GM19468 (cell line): ENCODE measurements at regions not wholly inside any gene's neighbourhood (a gene's known extent, or its start where the extent isn't known, plus 50 kb on each side); places are given as distances from the start of the nearest gene placed in this dataset.
"Not testable (repeated sequence)": the region's sequence is repeated elsewhere in the genome, so short reads cannot be mapped to it uniquely, and the experiment has no call there.

Experiments used
- ATAC-seq: cut with Tn5 transposase; IDR thresholded peaks from one replicate; pipeline ENCODE4 v1.9.1; 2021; ENCODE audit warnings: mild to moderate bottlenecking, moderate library complexity, moderate number of reproducible peaks; ENCODE audit not compliant: unreplicated experiment; ENCODE audit errors: extremely low read depth

- ATAC-seq, result no peak
Measured at GRCh38 chr12:58299371-58299770, 358.0 kb downstream of the ATP23 start.

GRCh38 chr12:58301038-58301729 is 359.8 kb downstream of the ATP23 start:
- no peak for ATAC-seq

- no peak for ATAC-seq
Measured at GRCh38 chr12:58301730-58302122, 360.4 kb downstream of the ATP23 start.

- ATAC-seq, result no peak
Measured at GRCh38 chr12:58302487-58303011, 361.2 kb downstream of the ATP23 start.

- ATAC-seq, result no peak
Measured at GRCh38 chr12:58306266-58307000, 365.1 kb downstream of the ATP23 start.

- ATAC-seq, result no peak
Measured at GRCh38 chr12:58309806-58310205, 368.4 kb downstream of the ATP23 start.

GRCh38 chr12:58310368-58310767 is 369.0 kb downstream of the ATP23 start:
- ATAC-seq, result no peak

- peak; percentile 42 for ATAC-seq
Measured at GRCh38 chr12:58310809-58311622, 369.6 kb downstream of the ATP23 start.

GRCh38 chr12:58313091-58313855 is 371.9 kb downstream of the ATP23 start:
- no peak for ATAC-seq

GRCh38 chr12:58314610-58315009 is 373.2 kb downstream of the ATP23 start:
- no peak for ATAC-seq

GRCh38 chr12:58316926-58317325 is 375.6 kb downstream of the ATP23 start:
- ATAC-seq, result no peak

GRCh38 chr12:58321414-58321813 is 380.0 kb downstream of the ATP23 start:
- peak; percentile 39 for ATAC-seq

GRCh38 chr12:58323676-58324075 is 382.3 kb downstream of the ATP23 start:
- ATAC-seq, result no peak

GRCh38 chr12:58325561-58325960 is 384.2 kb downstream of the ATP23 start:
- ATAC-seq, result no peak

- ATAC-seq, result no peak
Measured at GRCh38 chr12:58326534-58326933, 385.2 kb downstream of the ATP23 start.

GRCh38 chr12:58336581-58337242 is 395.3 kb downstream of the ATP23 start:
- ATAC-seq, result not testable (repeated sequence)

- not testable (repeated sequence) for ATAC-seq
Measured at GRCh38 chr12:58337539-58337938, 396.2 kb downstream of the ATP23 start.

- ATAC-seq, result no peak
Measured at GRCh38 chr12:58341791-58342190, 400.4 kb downstream of the ATP23 start.

GRCh38 chr12:58342736-58343135 is 401.4 kb downstream of the ATP23 start:
- no peak for ATAC-seq
